K562 (cell line): ENCODE measurements at regions not wholly inside any gene's neighbourhood (a gene's known extent, or its start where the extent isn't known, plus 50 kb on each side); places are given as distances from the start of the nearest gene placed in this dataset.

Experiments
- ATAC-seq: fragments of 200-7000 bp; cut with Tn5 transposase; 3 replicates; pipeline ENCODE4 v1.9.1; 2020; ENCODE audit warnings: moderate library complexity
- BruUV-seq: library from RNA; stranded (reverse); fragments of 400-500 nt; replicated peaks from 2 replicates; lab custom pipeline; 2021; lab: Mats Ljungman, UMichigan
- CTCF ChIA-PET: fragments of 300-600 bp; formaldehyde crosslinking; extraction: SDS; loops from one replicate; lab custom pipeline; 2021; ENCODE audit warnings: low intra/inter-chr PET ratio; lab: Yijun Ruan, JAX
- POLR2A ChIA-PET: fragments of 300-600, 350-650 bp; sonication (Branson Sonifier 250); formaldehyde crosslinking; extraction: SDS; loops from one replicate; lab custom pipeline; 2021; ENCODE audit warnings: antibody characterized with exemption, inconsistent platforms; lab: Yijun Ruan, JAX
- DNase-seq, 4 experiments: peaks; one replicate each; pipeline versions ENCODE4 v3.0.0 to v3.0.0-alpha.2; 2011 to 2018; ENCODE audit warnings: low spot score in 3 of 4, mixed read lengths in 3 of 4; ENCODE audit errors: extremely low read depth in 1 of 4
- FAIRE-seq: peaks from 2 replicates; lab custom pipeline; 2011; peaks lifted over from hg19 to GRCh38; lab: Jason Lieb, UNC
- H2AFZ ChIP-seq: 2 replicates; pipeline ENCODE4 v1.6.0; 2011; ENCODE audit warnings: low read depth, low read length, control low read depth, inconsistent platforms
- H3K27ac ChIP-seq: fragments of 200-600 bp; 3 replicates; pipeline ENCODE4 v1.8.0; 2011; ENCODE audit warnings: low read depth, mild to moderate bottlenecking, control low read depth, inconsistent platforms, low read length, moderate library complexity, mixed read lengths; ENCODE audit errors: extremely low read depth
- H3K27me3 ChIP-seq, 2 experiments: fragments of 300-600 bp in 1 of 2; 2 replicates in 1 of 2; 3 replicates in 1 of 2; pipeline versions ENCODE4 v1.6.0 to v1.8.0; 2011; ENCODE audit warnings: inconsistent platforms in 2 of 2, low read length in 2 of 2, mild to moderate bottlenecking in 1 of 2, mixed read lengths in 1 of 2, moderate library complexity in 1 of 2; ENCODE audit not compliant: control insufficient read depth in 2 of 2, insufficient read depth in 2 of 2
- H3K36me3 ChIP-seq: fragments of 300-600 bp; 3 replicates; pipeline ENCODE4 v1.8.0; 2011; ENCODE audit warnings: mild to moderate bottlenecking, low read length, inconsistent platforms; ENCODE audit not compliant: control insufficient read depth, insufficient read depth
- H3K4me1 ChIP-seq, 2 experiments: fragments of 200-600 bp in 1 of 2; replicated peaks in 1 of 2; 2 replicates in 1 of 2; 3 replicates in 1 of 2; pipeline versions ENCODE4 v1.5.1 to v1.8.0; 2011; ENCODE audit warnings: inconsistent platforms in 2 of 2, low read length in 2 of 2, mild to moderate bottlenecking in 1 of 2, mixed read lengths in 1 of 2, moderate library complexity in 1 of 2; ENCODE audit not compliant: control insufficient read depth in 2 of 2, insufficient read depth in 2 of 2
- H3K4me2 ChIP-seq: 2 replicates; pipeline ENCODE4 v1.6.1; 2011; ENCODE audit warnings: low read length, control low read depth, inconsistent platforms, mixed read lengths; ENCODE audit not compliant: insufficient read depth
- H3K4me3 ChIP-seq: fragments of 200-600 bp; sonication (generic), shearing (Covaris generic); 2 replicates; pipeline ENCODE4 v1.5.1; 2016; ENCODE audit warnings: control low read depth, inconsistent platforms
- H3K79me2 ChIP-seq: fragments of 200-600 bp; 3 replicates; pipeline ENCODE4 v1.8.0; 2011; ENCODE audit warnings: low read length, inconsistent platforms; ENCODE audit not compliant: control insufficient read depth, insufficient read depth
- H3K9ac ChIP-seq, 2 experiments: 2 replicates each; pipeline versions ENCODE4 v1.6.0 to v1.6.1; 2011; ENCODE audit warnings: low read depth in 2 of 2, low read length in 2 of 2, control low read depth in 1 of 2, inconsistent platforms in 1 of 2, mild to moderate bottlenecking in 1 of 2, mixed read lengths in 1 of 2; ENCODE audit not compliant: insufficient read depth in 1 of 2
- H3K9me1 ChIP-seq: one replicate; pipeline ENCODE4 v1.6.0; 2011; ENCODE audit warnings: inconsistent platforms, mild to moderate bottlenecking, low read length, moderate library complexity; ENCODE audit not compliant: control insufficient read depth, insufficient read depth
- H3K9me3 ChIP-seq: replicated peaks from 2 replicates; pipeline ENCODE4 v1.5.1; 2011; ENCODE audit warnings: low read depth, low read length, inconsistent platforms; ENCODE audit not compliant: control insufficient read depth, insufficient read depth
- H4K20me1 ChIP-seq: replicated peaks from 2 replicates; pipeline ENCODE4 v1.6.1; 2011; ENCODE audit warnings: low read length, inconsistent platforms, mixed read lengths; ENCODE audit not compliant: control insufficient read depth, insufficient read depth
- BMI1 ChIP-seq: fragments of 150-350 bp; IDR thresholded peaks from 2 replicates; pipeline ENCODE4 v1.6.1; 2014; ENCODE audit warnings: low read length
- CBX3 ChIP-seq, 2 experiments: IDR thresholded peaks; 1 replicate in 1 of 2; 2 replicates in 1 of 2; pipeline ENCODE4 v1.6.1; 2012; ENCODE audit warnings: inconsistent platforms in 2 of 2, low read length in 2 of 2, borderline replicate concordance in 1 of 2, control low read depth in 1 of 2
- CXXC5 ChIP-seq: fragments of 250-450 bp; sonication (Bioruptor Pico); IDR thresholded peaks from 2 replicates; pipeline ENCODE4 v1.8.0; 2022; ENCODE audit warnings: inconsistent platforms, mild to moderate bottlenecking, moderate library complexity
- ERF ChIP-seq: fragments of 450-650 bp; formaldehyde crosslinking; IDR thresholded peaks from 2 replicates; pipeline ENCODE4 v1.4.0; 2020; ENCODE audit warnings: mild to moderate bottlenecking, mixed read lengths
- HNRNPL ChIP-seq: fragments of 200-400 bp; formaldehyde crosslinking; IDR thresholded peaks from 2 replicates; pipeline ENCODE4 v1.6.1; 2017; ENCODE audit warnings: low read depth, mild to moderate bottlenecking, low read length
- KAT8 ChIP-seq: fragments of 450-650 bp; IDR thresholded peaks from 2 replicates; pipeline ENCODE4 v1.6.1; 2016; ENCODE audit warnings: low read depth, mild to moderate bottlenecking
- KLF6 ChIP-seq: fragments of 250-450 bp; sonication (Bioruptor Pico); IDR thresholded peaks from 2 replicates; pipeline ENCODE4 v1.4.0; 2020; ENCODE audit warnings: mild to moderate bottlenecking, moderate library complexity, borderline replicate concordance
- MYNN ChIP-seq, 2 experiments: sonication (generic); formaldehyde crosslinking in 1 of 2; IDR thresholded peaks; 2 replicates each; pipeline versions ENCODE4 v1.5.0 to v1.6.1; 2016 to 2020; ENCODE audit warnings: antibody characterized with exemption in 1 of 2, missing genetic modification reagents in 1 of 2
- NBN ChIP-seq: fragments of 450-650 bp; IDR thresholded peaks from 2 replicates; pipeline ENCODE4 v1.6.1; 2016; ENCODE audit warnings: low read depth, mild to moderate bottlenecking
- NFE2 ChIP-seq: IDR thresholded peaks from 2 replicates; pipeline ENCODE4 v1.6.1; 2014; ENCODE audit warnings: antibody characterized with exemption, low read depth
- NUFIP1 ChIP-seq: fragments of 450-650 bp; IDR thresholded peaks from 2 replicates; pipeline ENCODE4 v1.6.1; 2018; ENCODE audit not compliant: partially characterized antibody
- SMARCA4 ChIP-seq: fragments of 450-650 bp; IDR thresholded peaks from 2 replicates; pipeline ENCODE4 v1.6.1; 2016
- SMARCE1 ChIP-seq: fragments of 450-650 bp; IDR thresholded peaks from 2 replicates; pipeline ENCODE4 v1.7.1; 2016; ENCODE audit warnings: mild to moderate bottlenecking
- ZBTB8A ChIP-seq: fragments of 450-650 bp; IDR thresholded peaks from 2 replicates; pipeline ENCODE4 v1.6.1; 2018; ENCODE audit warnings: mild to moderate bottlenecking, moderate library complexity; ENCODE audit not compliant: partially characterized antibody
- ZNF133 ChIP-seq: fragments of 250-450 bp; sonication (Bioruptor Pico); IDR thresholded peaks from 2 replicates; pipeline ENCODE4 v1.4.0; 2020; ENCODE audit warnings: mild to moderate bottlenecking
- ZNF408 ChIP-seq: fragments of 250-450 bp; sonication (Bioruptor Pico); IDR thresholded peaks from 2 replicates; pipeline ENCODE4 v1.4.0; 2020; ENCODE audit warnings: low read depth, mild to moderate bottlenecking, moderate library complexity
- ZNF583 ChIP-seq: fragments of 250-450 bp; sonication (Bioruptor Pico); IDR thresholded peaks from 2 replicates; pipeline ENCODE4 v1.4.0; 2020
- ZZZ3 ChIP-seq: fragments of 450-650 bp; IDR thresholded peaks from 2 replicates; pipeline ENCODE4 v1.6.1; 2016; ENCODE audit warnings: antibody characterized with exemption, mild to moderate bottlenecking, moderate library complexity
- WGBS: fragments of 100-300 bp; shearing (Covaris generic); methylation state at CpG from one replicate; pipeline ENCODE4 v1.1.6; 2016; ENCODE audit warnings: low coverage, mixed read lengths; ENCODE audit not compliant: insufficient coverage; ENCODE audit errors: missing lambda C conversion rate; 5-methylcytosine and 5-hydroxymethylcytosine counted together
- in situ Hi-C: fragments of 300-500 bp; cut with MboI; formaldehyde crosslinking; loops from 4 replicates; pipeline ENCODE4 v1.15.0; 2018; ENCODE audit warnings: inconsistent platforms, mixed read lengths
- intact Hi-C: fragments of 100-400 bp; cut with micrococcal nuclease; formaldehyde crosslinking; loops from 2 replicates; pipeline ENCODE4 v1.14.2; 2022
- TF ChIP-seq, protein P1 (sequence below), 2 experiments: IDR thresholded peaks in 1 of 2; conservative IDR thresholded peaks in 1 of 2; 2 replicates each; pipeline ENCODE4 v1.6.1; 2016; ENCODE audit warnings: low read depth in 2 of 2, mild to moderate bottlenecking in 1 of 2, missing compliant biosample characterization in 1 of 2, missing genetic modification characterization in 1 of 2, moderate library complexity in 1 of 2
- TF ChIP-seq, protein P2 (sequence below): fragments of 250-450 bp; sonication (Bioruptor Pico); IDR thresholded peaks from 2 replicates; pipeline ENCODE4 v1.8.0; 2021; ENCODE audit warnings: borderline replicate concordance, mild to moderate bottlenecking, moderate library complexity; ENCODE audit not compliant: poor library complexity, severe bottlenecking

GRCh38 chr2:41803361-41803760 is 244.5 kb upstream of the PKDCC start:
- WGBS: 0% methylated on average over 1 of the region's 1 CpG
- H3K9me1 ChIP-seq: no peaks in the 10 kb centered on the region

DNA sequence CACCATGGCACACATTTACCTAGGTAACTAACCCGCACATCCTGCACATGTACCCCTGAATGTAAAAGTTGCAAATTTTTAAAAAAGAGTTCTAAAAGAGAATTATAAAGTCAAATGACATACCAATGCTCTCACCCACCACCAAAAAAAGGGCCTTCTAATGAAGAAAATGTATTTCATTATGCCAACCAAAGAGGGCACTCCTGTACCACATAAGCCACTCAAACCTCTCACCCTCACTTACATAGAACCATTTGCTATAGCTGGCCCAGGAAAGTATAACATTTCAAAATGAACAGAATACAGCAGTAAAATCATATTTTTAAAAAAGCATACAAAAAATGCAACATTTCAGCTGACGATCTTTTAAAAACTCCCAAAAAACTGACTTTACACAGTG is 241.5 kb upstream of the PKDCC start:
- H3K4me1 ChIP-seq: no peaks in the 10 kb centered on the region
- DNase-seq (no peak), ATAC-seq (no peak), FAIRE-seq (no peak)
- BruUV-seq: no TSS peak
- H2AFZ ChIP-seq: no peak overlapping the region
- CTCF ChIA-PET: no interaction called here
- POLR2A ChIA-PET: no interaction called here
- no peak overlapping the region for H3K27ac ChIP-seq
- no peak overlapping the region for H3K4me3 ChIP-seq
- in situ Hi-C loops (no loop called here), intact Hi-C loops (no loop called here)
- H4K20me1 ChIP-seq: no peaks in the 10 kb centered on the region
- H3K4me2 ChIP-seq: no peak overlapping the region
- 0% methylated on average over 2 of the region's 2 CpGs for WGBS
- H3K9me3 ChIP-seq: no peaks in the 10 kb centered on the region
- no peaks in the 10 kb centered on the region for H3K79me2 ChIP-seq
- H3K27me3 ChIP-seq: no peaks in the 10 kb centered on the region
- H3K9me1 ChIP-seq: no peaks in the 10 kb centered on the region
- H3K36me3 ChIP-seq: no peaks in the 10 kb centered on the region
- no peak overlapping the region for H3K9ac ChIP-seq
- TF ChIP-seq ZZZ3 (no peak), MYNN (IDR thresholded peaks at IDR 0.05) (no peak), MYNN (CRISPR knock-in tag; IDR thresholded peaks at IDR 0.05) (no peak), ZBTB8A (no peak), CXXC5 (CRISPR knock-in tag) (no peak), ERF (no peak)
- TF ChIP-seq, protein P1, sequence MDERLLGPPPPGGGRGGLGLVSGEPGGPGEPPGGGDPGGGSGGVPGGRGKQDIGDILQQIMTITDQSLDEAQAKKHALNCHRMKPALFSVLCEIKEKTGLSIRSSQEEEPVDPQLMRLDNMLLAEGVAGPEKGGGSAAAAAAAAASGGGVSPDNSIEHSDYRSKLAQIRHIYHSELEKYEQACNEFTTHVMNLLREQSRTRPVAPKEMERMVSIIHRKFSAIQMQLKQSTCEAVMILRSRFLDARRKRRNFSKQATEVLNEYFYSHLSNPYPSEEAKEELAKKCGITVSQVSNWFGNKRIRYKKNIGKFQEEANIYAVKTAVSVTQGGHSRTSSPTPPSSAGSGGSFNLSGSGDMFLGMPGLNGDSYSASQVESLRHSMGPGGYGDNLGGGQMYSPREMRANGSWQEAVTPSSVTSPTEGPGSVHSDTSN (CRISPR knock-in tag; IDR thresholded peaks at IDR 0.05; ENCODE audit: low read depth): no peak
- TF ChIP-seq, protein P1 (tag; conservative IDR thresholded peaks at IDR 0.05; ENCODE audit: low read depth): no peak

More at GRCh38 chr2:41803361-41803760, 244.5 kb upstream of the PKDCC start:
- DNase-seq (no peak), FAIRE-seq (no peak), ATAC-seq (no peak)
- Histone ChIP-seq H3K79me2 (no peaks in the 10 kb centered on the region), H4K20me1 (no peaks in the 10 kb centered on the region), H3K27ac (no peak overlapping the region), H3K4me1 (no peaks in the 10 kb centered on the region), H3K4me3 (no peak overlapping the region), H3K36me3 (no peaks in the 10 kb centered on the region), H3K27me3 (no peaks in the 10 kb centered on the region), H3K4me2 (no peak overlapping the region), H2AFZ (no peak overlapping the region), H3K9ac (no peak overlapping the region), H3K9me3 (no peaks in the 10 kb centered on the region)
- TF ChIP-seq KAT8 (no peak), NUFIP1 (no peak), BMI1 (no peak), KLF6 (CRISPR knock-in tag) (no peak), ZNF133 (CRISPR knock-in tag) (no peak), ZNF583 (CRISPR knock-in tag) (no peak), SMARCE1 (no peak), HNRNPL (no peak), ZNF408 (CRISPR knock-in tag) (no peak), NBN (no peak), CBX3 (IDR thresholded peaks at IDR 0.05; ENCODE audit: borderline replicate concordance in 1 of 2, low read length in 2 of 2) (no peak), SMARCA4 (no peak), NFE2 (no peak)
- TF ChIP-seq, protein P2, sequence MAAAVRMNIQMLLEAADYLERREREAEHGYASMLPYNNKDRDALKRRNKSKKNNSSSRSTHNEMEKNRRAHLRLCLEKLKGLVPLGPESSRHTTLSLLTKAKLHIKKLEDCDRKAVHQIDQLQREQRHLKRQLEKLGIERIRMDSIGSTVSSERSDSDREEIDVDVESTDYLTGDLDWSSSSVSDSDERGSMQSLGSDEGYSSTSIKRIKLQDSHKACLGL (CRISPR knock-in tag): no peak
- in situ Hi-C loops: no loop called here
- ChIA-PET CTCF (no interaction called here), POLR2A (interaction anchor here (0.6 kb wide), 1 partner anchor 134 kb away, joined by 3 read pairs; no protein-coding TSS in a partner anchor)
- BruUV-seq: no TSS peak
- intact Hi-C loops: no loop called here
